GM21717 (cell line): ENCODE measurements at regions not wholly inside any gene's neighbourhood (a gene's known extent, or its start where the extent isn't known, plus 50 kb on each side); places are given as distances from the start of the nearest gene placed in this dataset.
"Not testable (repeated sequence)": the region's sequence is repeated elsewhere in the genome, so short reads cannot be mapped to it uniquely, and the experiment has no call there.

Source experiments
- ATAC-seq: cut with Tn5 transposase; IDR thresholded peaks from one replicate; pipeline ENCODE4 v1.9.1; 2021; ENCODE audit warnings: mild to moderate bottlenecking, moderate library complexity; ENCODE audit not compliant: unreplicated experiment

DNA sequence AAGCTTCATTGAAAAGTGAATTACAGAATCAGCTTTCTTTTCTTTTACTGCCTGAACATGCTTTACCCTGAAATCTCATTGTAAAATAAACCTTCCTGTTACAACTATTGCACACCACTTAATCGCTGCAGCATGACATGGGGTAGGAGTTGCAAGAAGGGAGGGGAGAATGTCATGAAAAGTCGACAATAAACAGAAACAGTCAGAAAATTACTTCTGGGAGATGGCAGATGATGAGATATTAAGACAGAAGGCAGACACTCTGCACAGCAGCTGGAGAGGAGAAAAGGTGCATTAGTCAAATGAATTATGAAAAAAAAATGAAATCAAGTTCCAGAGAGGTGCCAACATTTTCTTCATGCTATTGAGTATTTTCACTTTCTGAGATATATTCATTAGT, 287.7 kb downstream of the PCDH7 start:
- ATAC-seq: no peak

DNA sequence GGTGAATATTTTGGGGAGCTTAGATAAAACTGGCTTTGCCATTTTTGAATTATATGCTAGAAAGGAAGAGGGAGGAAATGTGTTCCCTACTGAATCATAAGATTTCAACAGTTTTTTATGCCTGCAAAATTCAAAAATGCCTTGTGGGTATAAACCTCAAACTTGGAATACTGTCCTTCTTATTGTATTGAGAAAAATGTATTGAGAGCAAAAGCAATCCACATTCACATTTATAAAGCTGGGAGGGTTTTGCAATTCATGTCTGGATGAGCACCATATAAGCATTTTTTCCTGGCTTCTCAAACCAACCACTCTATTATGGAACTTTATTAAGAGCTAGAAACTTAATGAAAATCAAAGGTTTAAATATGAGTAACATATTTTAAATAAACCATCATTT, 289.8 kb downstream of the PCDH7 start:
- ATAC-seq: no peak

DNA sequence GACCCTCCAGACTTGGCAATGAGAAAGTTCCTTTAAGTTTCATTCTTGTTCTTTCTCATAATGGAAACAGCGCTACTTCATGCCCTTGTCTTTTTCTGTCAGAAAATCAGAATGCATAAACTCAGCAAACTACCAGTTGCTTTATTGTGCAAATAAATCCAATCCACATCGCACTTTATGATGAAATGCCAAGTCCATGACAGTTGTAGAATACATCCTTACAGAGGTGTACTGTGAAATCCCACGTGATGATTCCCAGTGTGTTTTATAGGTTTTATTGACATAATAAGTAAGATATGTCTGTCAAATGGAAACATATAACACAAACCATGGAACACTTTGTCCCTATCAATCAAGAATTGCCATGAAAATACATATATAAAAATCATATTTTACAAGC, 295.0 kb downstream of the PCDH7 start:
- ATAC-seq: no peak

DNA sequence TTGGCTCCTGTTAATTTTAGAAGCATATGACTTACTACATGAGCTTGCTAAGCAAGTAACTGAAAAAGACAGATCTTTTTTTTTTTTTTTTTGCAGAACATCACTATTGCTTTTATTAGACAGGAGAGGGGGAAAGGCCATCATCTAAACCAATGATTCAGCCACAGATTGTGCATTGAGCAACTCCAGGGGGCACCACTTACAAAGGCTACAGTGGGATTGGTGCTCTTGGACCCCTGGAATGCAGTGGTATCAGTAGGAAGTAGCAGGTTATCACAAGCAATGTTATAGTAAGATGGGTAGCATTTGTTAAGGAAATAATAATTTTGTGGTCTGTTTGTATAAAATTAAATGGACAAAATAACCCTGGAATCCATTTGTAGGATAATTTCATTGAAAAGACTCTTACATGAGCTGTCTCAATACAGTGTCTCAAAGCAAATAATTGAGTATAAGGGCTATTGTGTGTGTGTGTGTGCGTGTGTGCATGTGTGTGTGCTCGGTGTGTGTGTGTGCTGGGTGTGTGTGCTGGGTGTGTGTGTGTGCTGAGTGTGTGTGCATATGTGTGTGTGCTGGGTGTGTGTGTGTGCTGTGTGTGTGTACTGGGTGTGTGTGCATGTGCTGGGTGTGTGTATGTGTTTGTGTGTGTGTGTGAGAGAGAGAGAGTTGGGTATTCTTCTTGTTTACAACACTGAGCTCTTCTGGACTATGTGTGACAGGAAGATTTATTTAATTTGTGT, 296.3 kb downstream of the PCDH7 start:
- ATAC-seq: no peak

DNA sequence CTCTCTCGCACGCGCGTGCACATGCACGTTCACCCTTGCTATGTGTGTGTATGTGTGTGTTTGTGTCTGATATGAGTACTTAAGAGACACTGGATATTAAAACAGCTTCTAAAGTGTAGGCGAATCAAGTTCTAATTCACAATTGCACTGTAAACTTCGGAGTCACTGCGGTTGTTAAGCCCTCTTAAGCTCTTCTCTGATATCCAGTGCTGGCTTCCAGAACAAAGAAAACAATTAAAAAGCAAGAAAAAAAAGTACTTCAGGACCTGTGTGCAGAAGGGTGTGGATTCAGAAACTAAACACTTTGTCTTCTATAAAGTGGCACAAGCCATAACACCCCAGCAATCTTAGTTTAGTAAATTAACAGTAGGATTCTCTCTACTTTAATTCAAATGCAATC, 300.2 kb downstream of the PCDH7 start:
- no peak for ATAC-seq

DNA sequence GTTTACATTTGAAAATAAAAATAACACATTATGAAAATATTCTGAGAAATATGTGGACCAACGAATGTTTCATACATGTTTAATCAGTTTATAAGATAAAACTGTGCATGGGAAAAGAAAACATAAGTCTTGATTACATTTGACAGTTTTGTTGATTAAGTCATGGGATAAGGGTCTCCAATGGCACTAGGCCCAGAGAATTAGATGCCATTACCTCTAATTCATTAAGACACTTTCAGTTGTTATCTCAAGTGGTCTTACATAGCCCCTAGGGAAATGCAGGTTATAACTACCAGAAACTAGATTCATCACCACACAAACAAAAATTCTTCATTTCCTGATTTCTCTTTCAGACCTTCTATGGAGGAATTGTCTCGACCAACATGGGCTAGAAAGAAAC, 300.8 kb downstream of the PCDH7 start:
- ATAC-seq: no peak

DNA sequence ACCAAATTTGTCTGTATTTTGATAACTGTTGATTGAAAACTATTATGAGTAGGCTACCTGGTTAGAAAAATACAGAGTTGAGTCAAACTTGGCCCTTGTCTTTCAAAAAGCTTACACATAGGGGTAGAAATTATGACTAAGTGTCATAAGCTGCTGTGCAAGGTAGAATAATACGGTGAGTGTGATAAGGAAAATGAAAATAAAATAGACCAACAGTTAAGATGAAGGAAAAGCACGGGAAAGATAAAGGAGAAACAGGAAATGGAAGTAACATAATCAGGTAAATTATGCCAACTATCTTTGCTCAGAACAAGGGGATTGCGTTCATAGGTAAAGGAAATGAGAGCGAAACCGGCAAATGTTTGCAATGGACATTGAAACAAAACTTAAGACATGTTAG, 302.5 kb downstream of the PCDH7 start:
- no peak for ATAC-seq

DNA sequence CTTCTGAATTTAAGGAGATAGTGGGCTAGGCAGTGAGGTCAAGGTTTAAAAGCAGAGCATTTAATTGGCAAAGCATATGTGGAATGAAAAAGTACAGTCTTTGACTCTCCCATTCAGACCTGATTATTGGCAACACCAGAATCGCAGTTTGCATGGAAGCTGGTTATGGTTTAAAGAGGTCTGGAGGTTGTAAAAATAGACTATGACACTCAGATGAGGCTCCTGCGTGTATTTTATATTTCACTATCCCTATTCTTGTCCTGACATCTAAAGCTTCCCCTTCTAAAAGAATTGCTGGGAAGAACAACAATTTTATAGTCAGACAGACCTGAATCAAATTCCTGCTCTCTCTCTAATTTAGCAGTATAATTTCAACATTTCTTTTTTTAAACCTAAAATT, 302.9 kb downstream of the PCDH7 start:
- no peak for ATAC-seq

DNA sequence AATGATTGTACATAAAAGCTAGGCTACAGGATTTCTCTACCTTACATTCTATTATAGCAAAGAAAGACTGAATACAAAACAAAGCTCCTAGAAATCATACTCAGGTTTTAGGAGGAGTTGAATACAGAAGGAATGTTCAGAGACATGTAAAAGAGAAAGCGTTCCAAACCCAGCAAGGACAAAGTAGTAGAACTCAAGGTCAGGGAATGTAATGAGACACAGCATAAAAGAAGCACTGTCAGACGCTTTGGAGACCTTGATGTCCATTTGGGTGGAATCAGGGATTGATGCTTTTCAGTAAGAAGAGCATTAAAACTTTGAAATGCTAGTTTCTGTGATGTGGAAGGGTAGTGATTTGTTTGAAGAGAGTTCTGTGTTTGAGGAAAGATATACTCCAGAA, 303.6 kb downstream of the PCDH7 start:
- no peak for ATAC-seq

DNA sequence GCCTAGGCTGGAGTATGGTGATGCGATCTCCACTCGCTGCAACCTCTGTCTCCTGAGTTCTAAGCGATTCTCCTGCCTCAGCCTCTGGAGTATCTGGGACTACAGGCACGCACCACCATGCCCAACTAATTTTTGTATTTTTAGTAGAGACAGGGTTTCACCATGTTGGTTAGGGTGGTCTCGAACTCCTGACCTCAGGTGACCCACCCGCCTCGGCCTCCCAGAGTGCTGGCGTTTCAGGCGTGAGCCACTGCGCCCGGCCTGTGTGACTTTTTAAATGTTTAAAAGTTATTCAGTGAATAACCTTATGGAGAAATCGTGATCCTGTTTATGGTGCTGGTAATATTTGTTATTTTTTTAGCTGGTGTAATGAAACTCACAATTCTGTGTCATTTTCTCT, 304.6 kb downstream of the PCDH7 start:
- not testable (repeated sequence) for ATAC-seq

DNA sequence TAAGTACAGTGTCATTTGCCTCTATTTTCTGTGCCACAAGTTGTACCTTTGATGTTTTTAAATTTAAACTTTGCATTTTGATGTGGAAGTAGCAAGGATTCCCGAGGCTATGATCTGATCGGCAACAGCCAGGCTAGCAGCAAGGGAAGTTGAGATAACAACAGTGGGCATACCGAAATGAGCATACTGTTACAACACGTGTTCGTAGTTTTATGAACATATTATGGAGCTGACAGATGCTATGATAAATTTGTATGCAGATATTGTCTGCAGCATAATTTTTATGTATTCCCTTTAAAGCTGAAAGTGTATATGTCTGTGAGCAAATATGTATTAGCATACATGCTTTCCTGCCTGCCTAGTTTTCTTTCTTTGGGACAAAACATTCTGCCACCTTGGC, 306.1 kb downstream of the PCDH7 start:
- ATAC-seq: no peak

DNA sequence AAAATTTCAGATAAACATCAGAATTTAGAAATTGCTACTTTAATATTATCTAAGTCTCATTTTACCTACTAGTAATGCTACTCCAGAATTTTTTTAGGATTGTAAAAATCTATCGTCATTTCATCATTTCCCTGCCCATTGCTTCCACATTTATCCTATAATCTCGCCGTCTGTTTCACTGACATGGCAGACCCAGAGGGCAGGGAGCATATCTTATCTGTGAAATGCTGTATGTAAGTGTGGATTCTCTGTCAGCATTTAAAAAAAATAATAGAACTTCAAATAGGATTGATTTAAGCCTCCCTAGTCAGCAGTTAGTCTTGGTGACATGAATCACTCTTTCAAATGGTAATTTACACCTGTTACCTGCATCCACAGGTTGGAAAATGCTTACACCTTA, 314.4 kb downstream of the PCDH7 start:
- ATAC-seq: no peak

DNA sequence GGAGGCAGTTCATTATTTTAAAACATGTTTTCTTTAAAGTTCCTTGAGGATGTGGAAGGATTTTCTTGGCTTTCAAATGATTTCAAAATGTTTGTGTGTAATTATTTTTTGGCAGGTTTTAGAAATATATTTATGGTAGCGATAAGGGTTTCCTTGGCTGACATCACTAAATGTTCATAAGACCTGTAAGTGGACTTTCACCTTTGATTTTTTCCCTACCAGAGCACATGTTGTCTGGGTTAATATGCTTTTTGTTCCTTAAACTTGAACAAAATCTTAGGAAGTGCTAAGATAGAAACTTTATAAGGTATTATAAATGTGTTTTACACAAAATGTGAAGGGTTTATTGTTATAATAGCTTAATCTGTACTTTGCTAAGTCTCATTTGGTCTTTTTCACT, 315.6 kb downstream of the PCDH7 start:
- ATAC-seq: no peak

DNA sequence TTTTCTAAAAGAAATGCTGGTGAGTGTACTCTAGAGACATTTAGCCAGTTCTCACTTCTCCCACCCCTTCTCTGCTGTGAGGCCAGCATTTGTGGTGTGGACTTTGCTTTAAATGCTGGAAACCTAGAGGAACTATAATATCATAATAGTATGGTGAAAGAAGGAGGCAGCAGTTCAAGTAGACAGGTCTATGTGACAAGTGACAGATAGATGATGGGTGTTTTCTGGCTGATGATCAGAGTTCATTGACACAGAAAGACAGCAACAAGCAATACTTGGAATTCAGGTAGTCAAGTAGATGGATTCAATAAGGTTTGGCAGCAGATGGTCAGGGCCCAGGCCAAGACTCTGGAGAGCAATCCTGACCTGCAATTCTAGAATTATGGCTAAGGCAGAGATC, 317.5 kb downstream of the PCDH7 start:
- no peak for ATAC-seq

DNA sequence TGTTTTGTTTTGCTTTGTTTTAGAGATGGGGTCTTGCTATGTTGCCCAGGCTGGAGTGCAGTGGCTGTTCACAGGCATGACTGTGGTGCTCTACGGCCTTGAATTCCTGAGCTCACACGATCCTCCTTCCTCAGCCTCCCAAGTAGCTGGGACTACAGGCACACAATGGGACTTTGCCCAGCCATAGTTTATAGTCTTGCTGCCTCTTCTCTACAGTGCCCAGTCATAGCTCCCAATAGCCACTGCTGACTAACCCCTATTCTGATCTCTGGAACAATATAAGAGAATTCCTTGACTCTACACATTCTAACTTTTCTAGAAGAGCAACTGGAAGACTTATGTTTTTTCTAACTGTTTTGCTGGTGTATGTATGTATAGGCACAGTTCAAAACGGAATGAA, 319.2 kb downstream of the PCDH7 start:
- no peak for ATAC-seq

DNA sequence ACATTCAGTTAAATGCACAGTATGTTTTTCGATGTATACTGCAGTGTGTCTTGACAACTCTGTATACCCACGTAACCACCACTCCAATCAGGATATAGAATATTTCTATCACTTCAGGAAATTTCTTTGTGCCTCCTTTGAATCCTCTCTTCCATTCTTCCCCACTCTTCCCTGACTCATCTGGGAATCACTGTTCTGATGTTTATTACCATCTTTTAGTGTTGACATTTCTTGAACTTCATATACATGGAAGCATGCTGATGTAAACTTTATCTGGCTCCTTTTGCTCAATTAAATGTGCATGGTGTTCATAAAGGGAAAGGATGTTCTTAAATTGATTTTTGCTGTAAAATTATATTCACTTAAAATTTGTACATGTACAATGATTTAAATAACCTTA, 319.9 kb downstream of the PCDH7 start:
- no peak for ATAC-seq

DNA sequence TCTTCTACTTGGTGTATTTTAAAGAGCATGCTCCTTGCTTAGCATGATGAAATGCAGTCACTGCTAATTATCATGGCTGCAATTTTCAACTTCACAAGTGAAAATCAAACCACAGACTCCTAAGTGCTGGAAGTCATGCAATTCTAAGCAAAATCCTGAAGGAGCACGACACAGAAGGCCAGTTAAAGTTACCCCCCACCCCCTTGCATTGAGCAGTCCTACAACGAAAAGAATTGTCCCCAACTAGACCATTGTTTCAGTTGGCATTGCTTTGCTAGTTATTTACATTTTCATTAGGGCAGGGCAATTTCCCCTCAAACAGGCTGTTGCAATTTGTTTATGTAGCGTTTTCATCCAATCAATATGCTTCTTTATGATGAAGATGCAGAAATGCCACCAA, 321.2 kb downstream of the PCDH7 start:
- ATAC-seq: no peak

DNA sequence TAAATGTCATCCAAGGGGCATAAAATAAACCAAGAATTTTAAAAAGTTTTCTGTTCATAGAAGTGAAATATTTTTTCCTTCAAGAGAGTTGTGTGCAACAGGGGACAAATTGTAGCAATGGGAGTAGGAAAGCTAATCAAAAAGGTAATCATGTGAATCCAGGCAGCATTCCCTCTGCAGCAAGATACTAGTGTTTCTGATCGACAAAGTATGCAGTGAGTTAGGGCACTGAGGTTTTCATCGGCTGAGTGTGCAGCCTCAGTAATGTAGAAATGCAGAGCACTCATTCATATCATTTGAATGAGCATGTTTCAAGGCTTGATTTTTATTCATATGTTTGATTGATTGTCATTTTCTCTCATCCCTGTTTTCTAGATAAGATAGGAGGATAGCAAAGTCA, 321.7 kb downstream of the PCDH7 start:
- ATAC-seq: no peak

DNA sequence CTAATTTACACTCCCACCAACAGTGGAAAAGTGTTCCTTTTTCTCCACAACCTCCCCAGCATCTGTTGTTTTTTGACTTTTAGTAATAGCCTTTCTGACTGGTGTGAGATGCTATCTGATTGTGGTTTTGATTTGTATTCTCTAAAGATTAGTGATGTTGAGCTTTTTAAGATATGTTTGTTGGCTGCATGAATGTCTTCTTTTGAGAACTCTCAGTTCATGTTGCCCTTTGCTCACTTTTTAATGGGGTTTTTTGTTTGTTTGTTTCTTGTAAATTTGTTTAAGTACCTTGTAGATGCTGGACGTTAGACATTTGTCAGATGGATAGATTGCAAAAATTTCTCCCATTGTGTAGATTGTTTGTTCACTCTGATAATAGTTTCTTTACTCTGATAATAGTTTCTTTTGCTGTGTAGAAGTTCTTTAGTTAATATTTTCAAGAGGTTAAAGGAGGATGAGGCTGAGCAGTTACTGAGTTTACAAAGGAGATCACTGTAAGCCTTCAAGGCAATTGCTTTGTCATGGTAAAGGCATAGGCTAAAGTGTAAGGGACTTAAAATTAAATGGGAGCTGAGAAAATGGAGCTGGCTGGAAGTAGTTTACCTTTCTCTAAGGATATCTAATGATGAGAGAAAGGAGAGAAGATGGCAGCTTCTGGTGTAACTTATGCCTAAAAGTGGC, 323.4 kb downstream of the PCDH7 start:
- ATAC-seq: no peak

DNA sequence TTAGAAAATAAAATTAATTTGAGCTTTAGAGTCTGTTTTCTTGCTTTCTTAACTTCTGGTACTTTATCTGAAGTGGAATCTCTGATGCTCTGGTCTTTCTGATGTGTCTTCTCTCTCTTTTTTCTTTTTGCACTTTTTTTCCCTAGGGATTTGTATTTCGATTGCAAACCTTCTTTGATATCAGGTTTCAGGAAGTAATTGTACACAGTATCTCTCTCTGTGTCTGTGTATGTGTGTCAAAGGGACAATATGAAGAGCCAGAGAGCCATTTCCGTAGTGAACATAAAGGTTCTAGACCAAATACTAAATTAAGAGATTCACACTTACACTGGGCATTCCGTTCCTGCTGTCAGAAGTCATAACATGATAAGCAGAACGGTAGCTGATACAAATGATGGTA, 325.0 kb downstream of the PCDH7 start:
- no peak for ATAC-seq

DNA sequence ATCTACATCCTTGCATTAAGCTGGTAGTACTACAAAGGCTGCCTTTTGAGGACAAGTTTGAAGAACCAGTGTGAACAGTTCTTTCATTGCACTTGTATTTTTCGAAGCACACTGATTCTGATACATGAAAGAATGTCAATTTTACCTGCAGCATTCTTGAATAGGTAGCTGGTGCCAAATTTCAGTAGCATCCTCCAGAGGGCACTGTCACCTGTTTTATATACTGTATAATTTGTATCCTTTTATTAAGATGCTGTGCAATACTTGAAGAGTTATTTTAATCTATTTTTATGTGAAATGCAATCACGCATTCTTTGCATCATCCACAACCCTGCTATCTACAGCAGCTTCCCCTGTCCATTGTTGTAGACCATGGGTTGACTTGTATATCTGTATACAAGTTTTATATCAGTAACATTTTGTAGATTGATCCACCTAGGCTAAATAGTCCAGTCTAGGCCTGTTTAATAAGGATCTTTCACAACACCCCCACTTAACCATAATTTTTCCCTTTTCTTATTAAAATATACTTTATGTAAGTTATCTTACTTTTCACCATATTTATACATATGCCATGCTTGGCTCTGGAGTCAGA, 325.7 kb downstream of the PCDH7 start:
- ATAC-seq: no peak

DNA sequence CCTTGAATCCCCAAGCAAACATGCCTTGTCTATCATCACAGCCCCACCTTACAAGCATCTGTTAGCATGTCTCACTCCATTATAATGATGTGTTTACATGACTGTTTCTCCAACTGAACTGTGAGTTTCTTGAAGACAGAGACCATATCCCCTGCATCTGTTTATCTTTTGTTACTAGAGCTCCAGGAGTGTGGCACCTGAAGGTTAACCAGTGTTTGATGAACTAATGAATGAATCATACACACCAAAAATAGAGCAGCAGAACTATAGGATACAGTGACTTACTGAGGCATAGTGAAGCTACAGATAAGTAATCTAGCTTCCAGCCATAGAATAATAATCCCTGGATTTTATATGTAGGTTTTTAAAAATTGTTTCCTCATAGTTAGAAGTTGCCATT, 331.0 kb downstream of the PCDH7 start:
- no peak for ATAC-seq
